ENCODE measurements at regions not wholly inside any gene's neighbourhood (a gene's known extent, or its start where the extent isn't known, plus 50 kb on each side); places are given as distances from the start of the nearest gene placed in this dataset.

DNA sequence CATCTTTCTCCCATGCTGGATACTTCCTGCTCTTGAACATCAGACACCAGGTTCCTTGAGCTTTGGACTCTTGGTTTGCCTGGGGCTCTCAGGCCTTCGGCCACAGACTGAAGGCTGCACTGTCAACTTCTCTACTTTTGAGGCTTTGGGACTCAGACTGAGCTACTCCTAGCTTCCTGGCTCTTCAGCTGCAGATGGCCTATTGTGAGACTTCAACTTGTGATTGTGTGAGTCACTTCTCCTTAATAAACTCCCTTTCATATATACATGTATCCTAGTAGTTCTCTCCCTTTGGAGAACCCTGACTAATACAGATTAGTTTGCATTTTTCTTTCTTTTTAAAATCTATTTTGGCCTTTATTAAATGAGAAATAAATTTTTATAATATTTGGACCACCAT, 276.2 kb upstream of the SEMA3C start:
- TF ChIP-seq, protein P1, sequence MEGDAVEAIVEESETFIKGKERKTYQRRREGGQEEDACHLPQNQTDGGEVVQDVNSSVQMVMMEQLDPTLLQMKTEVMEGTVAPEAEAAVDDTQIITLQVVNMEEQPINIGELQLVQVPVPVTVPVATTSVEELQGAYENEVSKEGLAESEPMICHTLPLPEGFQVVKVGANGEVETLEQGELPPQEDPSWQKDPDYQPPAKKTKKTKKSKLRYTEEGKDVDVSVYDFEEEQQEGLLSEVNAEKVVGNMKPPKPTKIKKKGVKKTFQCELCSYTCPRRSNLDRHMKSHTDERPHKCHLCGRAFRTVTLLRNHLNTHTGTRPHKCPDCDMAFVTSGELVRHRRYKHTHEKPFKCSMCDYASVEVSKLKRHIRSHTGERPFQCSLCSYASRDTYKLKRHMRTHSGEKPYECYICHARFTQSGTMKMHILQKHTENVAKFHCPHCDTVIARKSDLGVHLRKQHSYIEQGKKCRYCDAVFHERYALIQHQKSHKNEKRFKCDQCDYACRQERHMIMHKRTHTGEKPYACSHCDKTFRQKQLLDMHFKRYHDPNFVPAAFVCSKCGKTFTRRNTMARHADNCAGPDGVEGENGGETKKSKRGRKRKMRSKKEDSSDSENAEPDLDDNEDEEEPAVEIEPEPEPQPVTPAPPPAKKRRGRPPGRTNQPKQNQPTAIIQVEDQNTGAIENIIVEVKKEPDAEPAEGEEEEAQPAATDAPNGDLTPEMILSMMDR (conservative IDR thresholded peaks at IDR 0.05 in 1 of 2, IDR thresholded peaks at IDR 0.05 in 1 of 2; ENCODE audit: low read depth in 1 of 2, low read length in 2 of 2) = no peak
- no peak for TF ChIP-seq EZH2 (IDR thresholded peaks at IDR 0.05; ENCODE audit: low read length, missing control alignments)

Data from fibroblast of lung (primary cell).